Adrenal gland (tissue), 5 donors: ENCODE measurements at regions not wholly inside any gene's neighbourhood (a gene's known extent, or its start where the extent isn't known, plus 50 kb on each side); places are given as distances from the start of the nearest gene placed in this dataset.

ENCODE experiments used
- CTCF ChIP-seq, 6 experiments: fragments of 450-650 bp in 4 of 6; fragments of 200-600 bp in 2 of 6; sonication (generic) in 1 of 6; IDR thresholded peaks; 1 replicate in 5 of 6; 2 replicates in 1 of 6; pipeline versions ENCODE4 v1.5.1 to v1.8.0; 2016 to 2021; ENCODE audit warnings: antibody characterized with exemption in 6 of 6, mild to moderate bottlenecking in 2 of 6, moderate library complexity in 1 of 6
- POLR2A ChIP-seq, 2 donors: fragments of 450-650 bp; IDR thresholded peaks; one replicate each; pipeline ENCODE4 v1.6.1; 2017; ENCODE audit warnings: antibody characterized with exemption in 2 of 2, mild to moderate bottlenecking in 2 of 2, moderate library complexity in 1 of 2
- donor health status: DM: no; HTN: no; CAD: no.

GRCh38 chr4:95676190-95676589 lies 127.4 kb upstream of the UNC5C start:
- no peak for TF ChIP-seq CTCF (IDR thresholded peaks at IDR 0.05)
- TF ChIP-seq POLR2A (IDR thresholded peaks at IDR 0.05): no peak
